ENCODE measurements at regions not wholly inside any gene's neighbourhood (a gene's known extent, or its start where the extent isn't known, plus 50 kb on each side); places are given as distances from the start of the nearest gene placed in this dataset.

GRCh38 chr11:69884751-69885150, 65.5 kb upstream of the FGF3 start:
- no peaks in the 10 kb centered on the region for H3K36me3 ChIP-seq
- WGBS, 3 donors = 59 to 80% (median 62%) methylated on average over 7 of the region's 7 CpGs
- no peak for TF ChIP-seq POLR2A (IDR thresholded peaks at IDR 0.05)
- TF ChIP-seq CTCF (IDR thresholded peaks at IDR 0.05) = no peak
- no peak for TF ChIP-seq EP300 (IDR thresholded peaks at IDR 0.05)
- intact Hi-C loops (cut with DNase I) = loop anchor here in 3 of 4 donors (10.0 kb wide), 2 partner anchors 180 to 200 kb away; partner anchors contain the start of gene FGF19 (in 2 of the 3)
- no peak for DNase-seq
- H3K9me3 ChIP-seq = no peaks in the 10 kb centered on the region
- no peaks in the 10 kb centered on the region for H3K4me1 ChIP-seq (ENCODE audit: insufficient read depth)
- no peak overlapping the region for H3K27ac ChIP-seq
- no peak overlapping the region for H3K4me3 ChIP-seq
- H3K27me3 ChIP-seq = no peaks in the 10 kb centered on the region

GRCh38 chr11:69887330-69887729, 68.1 kb upstream of the FGF3 start:
- H3K27me3 ChIP-seq = no peaks in the 10 kb centered on the region
- H3K4me1 ChIP-seq (ENCODE audit: insufficient read depth) = no peaks in the 10 kb centered on the region
- 92 to 96% (median 94%) methylated on average over 2 of the region's 2 CpGs for WGBS, 3 donors
- no peak overlapping the region for H3K27ac ChIP-seq
- no peaks in the 10 kb centered on the region for H3K9me3 ChIP-seq
- TF ChIP-seq EP300 (IDR thresholded peaks at IDR 0.05) = no peak
- TF ChIP-seq POLR2A (IDR thresholded peaks at IDR 0.05) = no peak
- TF ChIP-seq CTCF (IDR thresholded peaks at IDR 0.05) = no peak
- H3K36me3 ChIP-seq = no peaks in the 10 kb centered on the region
- intact Hi-C loops (cut with DNase I) = loop anchor here in 3 of 4 donors (10.0 kb wide), 2 partner anchors 183 to 203 kb away; partner anchors contain the start of gene FGF19 (in 2 of the 3)
- DNase-seq = no peak
- no peak overlapping the region for H3K4me3 ChIP-seq

GRCh38 chr11:69887841-69888427, 68.7 kb upstream of the FGF3 start:
- Histone ChIP-seq H3K36me3 (no peaks in the 10 kb centered on the region), H3K9me3 (no peaks in the 10 kb centered on the region), H3K4me3 (no peak overlapping the region), H3K27ac (no peak overlapping the region), H3K4me1 (ENCODE audit: insufficient read depth) (no peaks in the 10 kb centered on the region), H3K27me3 (no peaks in the 10 kb centered on the region)
- WGBS, 3 donors = 81 to 84% (median 82%) methylated on average over 10 of the region's 10 CpGs
- TF ChIP-seq CTCF (IDR thresholded peaks at IDR 0.05) = no peak
- intact Hi-C loops (cut with DNase I) = loop anchor here in 3 of 4 donors (10.0 kb wide), 2 partner anchors 183 to 203 kb away; partner anchors contain the start of gene FGF19 (in 2 of the 3)
- DNase-seq = no peak

- no peaks in the 10 kb centered on the region for H3K27me3 ChIP-seq
- intact Hi-C loops (cut with DNase I) = loop anchor here in 3 of 4 donors (10.0 kb wide), 2 partner anchors 184 to 204 kb away; partner anchors contain the start of gene FGF19 (in 2 of the 3)
- H3K4me3 ChIP-seq = no peak overlapping the region
- 21 to 25% (median 23%) methylated on average over 12 to 13 of the region's 13 CpGs for WGBS, 3 donors
- no peaks in the 10 kb centered on the region for H3K4me1 ChIP-seq (ENCODE audit: insufficient read depth)
- TF ChIP-seq CTCF (IDR thresholded peaks at IDR 0.05) (peak in 1 of 3 donors; percentile 36), EP300 (IDR thresholded peaks at IDR 0.05) (no peak)
- H3K9me3 ChIP-seq = no peaks in the 10 kb centered on the region
- peak in 4 of 5 donors; percentile 31 to 63 (median 38) for DNase-seq
- H3K36me3 ChIP-seq = no peaks in the 10 kb centered on the region
- no peak overlapping the region for H3K27ac ChIP-seq
Measured at GRCh38 chr11:69888483-69889181, 69.4 kb upstream of the FGF3 start.

All from ovary (tissue), 7 donors.